Iris pigment epithelial cell (primary cell): ENCODE measurements at regions not wholly inside any gene's neighbourhood (a gene's known extent, or its start where the extent isn't known, plus 50 kb on each side); places are given as distances from the start of the nearest gene placed in this dataset.
"Not testable (repeated sequence)": the region's sequence is repeated elsewhere in the genome, so short reads cannot be mapped to it uniquely, and the experiment has no call there.

Experiments
- DNase-seq: peaks from one replicate; pipeline ENCODE4 v3.0.0-alpha.2; 2011; ENCODE audit warnings: low read depth

- DNase-seq = not testable (repeated sequence)
These were observed 518.4 kb downstream of the TUBA3C start for GRCh38 chr13:18663222-18663621.

- not testable (repeated sequence) for DNase-seq
These were observed 537.9 kb downstream of the TUBA3C start for GRCh38 chr13:18643644-18644172.

GRCh38 chr13:18628928-18629327 lies 552.7 kb downstream of the TUBA3C start:
- not testable (repeated sequence) for DNase-seq

- no peak for DNase-seq
These were observed 553.2 kb downstream of the TUBA3C start for GRCh38 chr13:18628428-18628827.

- not testable (repeated sequence) for DNase-seq
These were observed 557.6 kb downstream of the TUBA3C start for GRCh38 chr13:18624061-18624460.

- not testable (repeated sequence) for DNase-seq
These were observed 563.2 kb downstream of the TUBA3C start for GRCh38 chr13:18618442-18618841.

- not testable (repeated sequence) for DNase-seq
These were observed 571.1 kb downstream of the TUBA3C start for GRCh38 chr13:18610476-18610875.

GRCh38 chr13:18609371-18609770 lies 572.3 kb downstream of the TUBA3C start:
- not testable (repeated sequence) for DNase-seq

- not testable (repeated sequence) for DNase-seq
These were observed 572.8 kb downstream of the TUBA3C start for GRCh38 chr13:18608851-18609250.

- DNase-seq = not testable (repeated sequence)
These were observed 581.3 kb downstream of the TUBA3C start for GRCh38 chr13:18600366-18600765.

- not testable (repeated sequence) for DNase-seq
These were observed 581.8 kb downstream of the TUBA3C start for GRCh38 chr13:18599791-18600211.

GRCh38 chr13:18598543-18598942 lies 583.1 kb downstream of the TUBA3C start:
- not testable (repeated sequence) for DNase-seq

- DNase-seq = not testable (repeated sequence)
These were observed 583.7 kb downstream of the TUBA3C start for GRCh38 chr13:18597940-18598339.

GRCh38 chr13:18577103-18577502 lies 604.5 kb downstream of the TUBA3C start:
- DNase-seq = not testable (repeated sequence)

- DNase-seq = not testable (repeated sequence)
These were observed 613.7 kb downstream of the TUBA3C start for GRCh38 chr13:18567890-18568289.
